ENCODE measurements at regions not wholly inside any gene's neighbourhood (a gene's known extent, or its start where the extent isn't known, plus 50 kb on each side); places are given as distances from the start of the nearest gene placed in this dataset.

DNA sequence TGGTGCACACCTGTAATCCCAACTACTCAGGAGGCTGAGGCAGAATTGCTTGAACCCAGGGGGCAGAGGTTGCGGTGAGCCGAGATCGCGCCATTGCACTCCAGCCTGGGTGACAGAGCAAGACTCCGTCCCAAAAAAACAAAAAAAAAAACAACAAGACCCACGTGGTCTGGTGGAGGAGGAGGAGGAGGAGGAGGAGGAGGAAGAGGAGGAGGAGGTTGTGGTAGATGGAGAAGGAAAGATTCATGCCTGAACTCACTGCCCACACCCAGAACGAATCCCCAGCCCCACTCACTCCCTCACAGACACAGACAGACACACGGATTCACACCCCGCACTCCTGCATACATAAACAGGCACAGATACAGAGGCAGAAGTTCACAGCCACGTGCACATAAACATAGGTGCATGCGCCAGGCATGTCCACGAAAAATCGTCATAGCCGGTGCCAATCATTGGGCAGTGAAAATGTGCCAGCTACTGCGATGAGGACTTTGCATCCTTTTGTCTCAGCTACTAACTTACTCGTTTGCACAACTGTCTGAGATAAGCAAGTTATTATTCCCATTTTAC lies 138.5 kb downstream of the WSCD1 start:
- Histone ChIP-seq H3K9me3 (ENCODE audit: control insufficient read depth, insufficient read depth, low read depth, low read length) (no peaks in the 10 kb centered on the region), H3K36me3 (ENCODE audit: control insufficient read depth in 2 of 2, insufficient read depth in 1 of 2, low read length in 2 of 2) (no peaks in the 10 kb centered on the region), H3K27ac (ENCODE audit: extremely low read depth, low read depth, low read length) (no peak overlapping the region), H3K4me3 (ENCODE audit: low read depth, low read length) (no peak overlapping the region), H3K4me1 (ENCODE audit: control insufficient read depth, insufficient read depth, low read length) (no peaks in the 10 kb centered on the region)
- TF ChIP-seq ZNF114 (tag by site-specific recombination; IDR thresholded peaks at IDR 0.05): no peak
- peak; percentile 65; the same call in 1 of the 2 replicates for TF ChIP-seq ZFHX2 (tag by site-specific recombination; conservative IDR thresholded peaks at IDR 0.05)
- TF ChIP-seq SETDB1 (IDR thresholded peaks at IDR 0.05; ENCODE audit: insufficient read length, low read length): no peak
- peak; percentile 79 for TF ChIP-seq EGR2 (tag by site-specific recombination; IDR thresholded peaks at IDR 0.05; ENCODE audit: low read depth)
- TF ChIP-seq ZBTB17 (tag by site-specific recombination; IDR thresholded peaks at IDR 0.05): no peak
- TF ChIP-seq, protein P1, sequence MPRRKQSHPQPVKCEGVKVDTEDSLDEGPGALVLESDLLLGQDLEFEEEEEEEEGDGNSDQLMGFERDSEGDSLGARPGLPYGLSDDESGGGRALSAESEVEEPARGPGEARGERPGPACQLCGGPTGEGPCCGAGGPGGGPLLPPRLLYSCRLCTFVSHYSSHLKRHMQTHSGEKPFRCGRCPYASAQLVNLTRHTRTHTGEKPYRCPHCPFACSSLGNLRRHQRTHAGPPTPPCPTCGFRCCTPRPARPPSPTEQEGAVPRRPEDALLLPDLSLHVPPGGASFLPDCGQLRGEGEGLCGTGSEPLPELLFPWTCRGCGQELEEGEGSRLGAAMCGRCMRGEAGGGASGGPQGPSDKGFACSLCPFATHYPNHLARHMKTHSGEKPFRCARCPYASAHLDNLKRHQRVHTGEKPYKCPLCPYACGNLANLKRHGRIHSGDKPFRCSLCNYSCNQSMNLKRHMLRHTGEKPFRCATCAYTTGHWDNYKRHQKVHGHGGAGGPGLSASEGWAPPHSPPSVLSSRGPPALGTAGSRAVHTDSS (tag by site-specific recombination; IDR thresholded peaks at IDR 0.05): peak; percentile 37; the same call in 1 of the 2 replicates
- TF ChIP-seq, protein P2, sequence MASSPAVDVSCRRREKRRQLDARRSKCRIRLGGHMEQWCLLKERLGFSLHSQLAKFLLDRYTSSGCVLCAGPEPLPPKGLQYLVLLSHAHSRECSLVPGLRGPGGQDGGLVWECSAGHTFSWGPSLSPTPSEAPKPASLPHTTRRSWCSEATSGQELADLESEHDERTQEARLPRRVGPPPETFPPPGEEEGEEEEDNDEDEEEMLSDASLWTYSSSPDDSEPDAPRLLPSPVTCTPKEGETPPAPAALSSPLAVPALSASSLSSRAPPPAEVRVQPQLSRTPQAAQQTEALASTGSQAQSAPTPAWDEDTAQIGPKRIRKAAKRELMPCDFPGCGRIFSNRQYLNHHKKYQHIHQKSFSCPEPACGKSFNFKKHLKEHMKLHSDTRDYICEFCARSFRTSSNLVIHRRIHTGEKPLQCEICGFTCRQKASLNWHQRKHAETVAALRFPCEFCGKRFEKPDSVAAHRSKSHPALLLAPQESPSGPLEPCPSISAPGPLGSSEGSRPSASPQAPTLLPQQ (tag by site-specific recombination; IDR thresholded peaks at IDR 0.05): no peak
- ChIA-PET POLR2A (no interaction called here), CTCF (no interaction called here)

DNA sequence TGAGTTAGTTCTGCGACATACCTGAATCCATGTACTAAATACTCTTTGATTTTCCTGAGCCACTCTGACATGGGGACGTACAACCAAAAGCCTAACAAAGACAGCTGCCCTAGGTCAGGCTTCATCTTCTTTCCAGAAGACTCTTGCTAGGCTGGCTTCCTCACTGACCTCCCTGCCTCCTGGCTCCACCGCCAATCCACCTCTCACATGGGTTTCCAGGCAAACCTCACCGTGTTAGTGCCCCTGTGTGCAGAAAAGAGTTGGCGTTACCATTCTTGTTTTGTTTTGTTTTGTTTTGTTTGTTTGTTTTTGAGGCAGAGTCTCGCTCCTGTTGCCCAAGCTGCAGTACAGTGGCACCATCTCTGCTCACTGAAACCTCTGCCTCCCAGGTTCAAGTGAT lies 135.3 kb downstream of the WSCD1 start:
- Histone ChIP-seq H3K27ac (ENCODE audit: extremely low read depth, low read depth, low read length) (no peak overlapping the region), H3K4me1 (ENCODE audit: control insufficient read depth, insufficient read depth, low read length) (no peaks in the 10 kb centered on the region), H3K36me3 (ENCODE audit: control insufficient read depth in 2 of 2, insufficient read depth in 1 of 2, low read length in 2 of 2) (no peaks in the 10 kb centered on the region), H3K4me3 (ENCODE audit: low read depth, low read length) (no peak overlapping the region), H3K9me3 (ENCODE audit: control insufficient read depth, insufficient read depth, low read depth, low read length) (no peaks in the 10 kb centered on the region)
- CTCF ChIA-PET: interaction anchor here (0.5 to 0.7 kb wide), 4 partner anchors 18 to 608 kb away, joined by 3 read pairs; no protein-coding TSS in a partner anchor
- POLR2A ChIA-PET: no interaction called here
- TF ChIP-seq ZNF416 (tag by site-specific recombination; IDR thresholded peaks at IDR 0.05) (no peak), ZNF664 (tag by site-specific recombination; IDR thresholded peaks at IDR 0.05) (no peak)

DNA sequence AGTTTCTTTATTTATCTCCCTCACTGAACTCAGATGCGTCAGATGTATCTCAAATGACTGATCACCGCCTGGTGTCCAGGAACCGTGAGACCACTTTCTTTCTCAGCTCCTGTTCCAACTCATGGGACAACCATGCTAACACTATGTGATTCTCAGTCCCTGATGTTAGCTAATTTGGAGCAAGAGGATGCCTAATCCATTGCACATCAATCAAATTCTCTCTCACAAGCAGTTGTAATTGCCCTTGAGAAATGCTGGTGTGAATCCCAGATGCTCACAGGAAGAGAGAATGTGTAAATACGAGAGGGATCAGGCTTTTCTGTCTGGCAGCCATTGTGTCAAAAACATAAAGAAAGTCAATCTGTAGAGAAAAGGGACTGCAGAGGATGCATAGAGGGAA lies 134.9 kb downstream of the WSCD1 start:
- TF ChIP-seq ZNF202 (tag by site-specific recombination; IDR thresholded peaks at IDR 0.05; ENCODE audit: borderline replicate concordance) (no peak), ZEB2 (tag by site-specific recombination; IDR thresholded peaks at IDR 0.05) (no peak), GLI4 (tag by site-specific recombination; IDR thresholded peaks at IDR 0.05) (no peak), ZNF658 (tag by site-specific recombination; IDR thresholded peaks at IDR 0.05) (no peak), ZNF404 (tag by site-specific recombination; IDR thresholded peaks at IDR 0.05) (no peak), ZNF266 (tag by site-specific recombination; IDR thresholded peaks at IDR 0.05; ENCODE audit: low read depth) (no peak), SETDB1 (IDR thresholded peaks at IDR 0.05; ENCODE audit: insufficient read length, low read length) (no peak), ZNF138 (tag by site-specific recombination; IDR thresholded peaks at IDR 0.05; ENCODE audit: borderline replicate concordance) (no peak), ZNF521 (tag by site-specific recombination; IDR thresholded peaks at IDR 0.05) (no peak)
- TF ChIP-seq, protein P3, sequence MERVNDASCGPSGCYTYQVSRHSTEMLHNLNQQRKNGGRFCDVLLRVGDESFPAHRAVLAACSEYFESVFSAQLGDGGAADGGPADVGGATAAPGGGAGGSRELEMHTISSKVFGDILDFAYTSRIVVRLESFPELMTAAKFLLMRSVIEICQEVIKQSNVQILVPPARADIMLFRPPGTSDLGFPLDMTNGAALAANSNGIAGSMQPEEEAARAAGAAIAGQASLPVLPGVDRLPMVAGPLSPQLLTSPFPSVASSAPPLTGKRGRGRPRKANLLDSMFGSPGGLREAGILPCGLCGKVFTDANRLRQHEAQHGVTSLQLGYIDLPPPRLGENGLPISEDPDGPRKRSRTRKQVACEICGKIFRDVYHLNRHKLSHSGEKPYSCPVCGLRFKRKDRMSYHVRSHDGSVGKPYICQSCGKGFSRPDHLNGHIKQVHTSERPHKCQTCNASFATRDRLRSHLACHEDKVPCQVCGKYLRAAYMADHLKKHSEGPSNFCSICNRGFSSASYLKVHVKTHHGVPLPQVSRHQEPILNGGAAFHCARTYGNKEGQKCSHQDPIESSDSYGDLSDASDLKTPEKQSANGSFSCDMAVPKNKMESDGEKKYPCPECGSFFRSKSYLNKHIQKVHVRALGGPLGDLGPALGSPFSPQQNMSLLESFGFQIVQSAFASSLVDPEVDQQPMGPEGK (tag by site-specific recombination; IDR thresholded peaks at IDR 0.05): no peak
- Histone ChIP-seq H3K27ac (ENCODE audit: extremely low read depth, low read depth, low read length) (no peak overlapping the region), H3K9me3 (ENCODE audit: control insufficient read depth, insufficient read depth, low read depth, low read length) (no peaks in the 10 kb centered on the region), H3K4me1 (ENCODE audit: control insufficient read depth, insufficient read depth, low read length) (no peaks in the 10 kb centered on the region), H3K36me3 (ENCODE audit: control insufficient read depth in 2 of 2, insufficient read depth in 1 of 2, low read length in 2 of 2) (no peaks in the 10 kb centered on the region), H3K4me3 (ENCODE audit: low read depth, low read length) (no peak overlapping the region)
- CTCF ChIA-PET: interaction anchor here (0.5 kb wide), 1 partner anchor 183 kb away, joined by 3 read pairs; no protein-coding TSS in a partner anchor
- POLR2A ChIA-PET: no interaction called here
